OCI-LY1 (cell line): ENCODE measurements at regions not wholly inside any gene's neighbourhood (a gene's known extent, or its start where the extent isn't known, plus 50 kb on each side); places are given as distances from the start of the nearest gene placed in this dataset.

Experiments used
- H2AFZ ChIP-seq: fragments of 200-600 bp; sonication (generic), shearing (Covaris generic); 2 replicates; pipeline ENCODE4 v1.6.0; 2014; ENCODE audit warnings: antibody characterized with exemption, mild to moderate bottlenecking, low read length
- H3F3A ChIP-seq: fragments of 200-600 bp; sonication (generic), shearing (Covaris generic); 2 replicates; pipeline ENCODE4 v1.6.0; 2014; ENCODE audit warnings: mild to moderate bottlenecking, antibody characterized with exemption, low read length, moderate library complexity; ENCODE audit not compliant: insufficient read depth
- H3K27ac ChIP-seq: fragments of 200-600 bp; sonication (generic); 2 replicates; pipeline ENCODE4 v1.5.1; 2014; ENCODE audit warnings: low read length, mixed run types, mild to moderate bottlenecking, low read depth; ENCODE audit not compliant: poor library complexity, severe bottlenecking
- H3K27me3 ChIP-seq: fragments of 200-600 bp; sonication (generic); 2 replicates; pipeline ENCODE4 v1.6.0; 2014; ENCODE audit warnings: antibody characterized with exemption, mild to moderate bottlenecking, low read length, moderate library complexity; ENCODE audit not compliant: insufficient read depth
- H3K36me3 ChIP-seq: fragments of 200-600 bp; sonication (generic); 2 replicates; pipeline ENCODE4 v1.6.1; 2014; ENCODE audit warnings: mild to moderate bottlenecking, antibody characterized with exemption, low read length, moderate library complexity, mixed read lengths; ENCODE audit not compliant: insufficient read depth
- H3K4me1 ChIP-seq: fragments of 200-600 bp; sonication (generic); 2 replicates; pipeline ENCODE4 v1.5.1; 2014; ENCODE audit warnings: mild to moderate bottlenecking, low read length, moderate library complexity; ENCODE audit not compliant: insufficient read depth, severe bottlenecking
- H3K4me2 ChIP-seq: fragments of 200-600 bp; sonication (generic), shearing (Covaris generic); 2 replicates; pipeline ENCODE4 v1.6.1; 2014; ENCODE audit warnings: low read length
- H3K4me3 ChIP-seq: fragments of 200-600 bp; sonication (generic); 2 replicates; pipeline ENCODE4 v1.5.1; 2014; ENCODE audit warnings: low read length, low read depth, mild to moderate bottlenecking, mixed read lengths; ENCODE audit not compliant: poor library complexity, severe bottlenecking
- H3K79me2 ChIP-seq: fragments of 200-600 bp; shearing (Covaris generic); 2 replicates; pipeline ENCODE4 v1.6.1; 2016; ENCODE audit warnings: mixed run types, low read length, mixed read lengths; ENCODE audit not compliant: insufficient read depth
- H3K9ac ChIP-seq: fragments of 200-600 bp; sonication (generic), shearing (Covaris generic); 2 replicates; pipeline ENCODE4 v1.6.1; 2014; ENCODE audit warnings: mild to moderate bottlenecking, low read length, mixed read lengths
- H3K9me2 ChIP-seq: fragments of 200-600 bp; sonication (generic), shearing (Covaris generic); 2 replicates; pipeline ENCODE4 v1.6.1; 2014; ENCODE audit warnings: low read depth, mild to moderate bottlenecking, low read length, mixed read lengths
- H3K9me3 ChIP-seq: fragments of 200-600 bp; shearing (Covaris generic); 2 replicates; pipeline ENCODE4 v1.6.1; 2014; ENCODE audit warnings: low read length, mixed read lengths
- H4K20me1 ChIP-seq: fragments of 200-600 bp; sonication (generic), shearing (Covaris generic); 2 replicates; pipeline ENCODE4 v1.6.0; 2016; ENCODE audit warnings: mild to moderate bottlenecking, low read length; ENCODE audit not compliant: insufficient read depth
- EZH2 ChIP-seq: fragments of 200-600 bp; sonication (generic), shearing (Covaris generic); IDR thresholded peaks from 2 replicates; pipeline ENCODE4 v1.8.0; 2017; ENCODE audit warnings: borderline replicate concordance, mixed run types, mild to moderate bottlenecking, antibody characterized with exemption, low read length, moderate library complexity, mixed read lengths
- TF ChIP-seq, protein P1 (sequence below): fragments of 200-600 bp; sonication (generic), shearing (Covaris generic); IDR thresholded peaks from 2 replicates; pipeline ENCODE4 v1.5.1; 2017; ENCODE audit warnings: mild to moderate bottlenecking, antibody characterized with exemption, low read length, moderate library complexity, mixed read lengths

DNA sequence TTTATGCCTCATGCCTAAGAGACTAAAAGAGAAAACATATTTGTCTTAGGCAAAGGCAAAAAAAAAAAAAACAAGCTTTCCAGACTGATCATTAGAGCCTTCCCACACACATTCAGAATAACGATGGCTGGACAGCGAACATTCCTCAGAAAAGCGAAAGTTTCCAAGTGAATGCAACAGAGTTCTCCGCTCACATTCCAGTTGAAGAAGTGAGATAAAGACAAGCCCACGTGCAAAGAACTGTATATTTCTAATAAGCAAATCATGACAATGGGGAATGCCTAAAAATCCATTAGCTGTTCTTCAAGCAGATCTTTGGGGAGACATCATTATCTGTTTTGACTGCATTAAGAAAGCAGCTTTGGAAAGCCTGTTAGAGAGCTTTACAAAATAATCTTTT lies 347.9 kb downstream of the METTL4 start:
- H3K9me3 ChIP-seq, result no peaks in the 10 kb centered on the region
- H4K20me1 ChIP-seq, result no peaks in the 10 kb centered on the region
- H3K27ac ChIP-seq, result no peak overlapping the region
- H3F3A ChIP-seq, result no peaks in the 10 kb centered on the region
- no peak overlapping the region for H3K4me3 ChIP-seq
- H3K4me2 ChIP-seq, result no peak overlapping the region
- H2AFZ ChIP-seq, result no peak overlapping the region
- H3K9me2 ChIP-seq, result no peaks in the 10 kb centered on the region
- no peaks in the 10 kb centered on the region for H3K36me3 ChIP-seq
- no peaks in the 10 kb centered on the region for H3K27me3 ChIP-seq
- no peak overlapping the region for H3K9ac ChIP-seq
- TF ChIP-seq, protein P1, sequence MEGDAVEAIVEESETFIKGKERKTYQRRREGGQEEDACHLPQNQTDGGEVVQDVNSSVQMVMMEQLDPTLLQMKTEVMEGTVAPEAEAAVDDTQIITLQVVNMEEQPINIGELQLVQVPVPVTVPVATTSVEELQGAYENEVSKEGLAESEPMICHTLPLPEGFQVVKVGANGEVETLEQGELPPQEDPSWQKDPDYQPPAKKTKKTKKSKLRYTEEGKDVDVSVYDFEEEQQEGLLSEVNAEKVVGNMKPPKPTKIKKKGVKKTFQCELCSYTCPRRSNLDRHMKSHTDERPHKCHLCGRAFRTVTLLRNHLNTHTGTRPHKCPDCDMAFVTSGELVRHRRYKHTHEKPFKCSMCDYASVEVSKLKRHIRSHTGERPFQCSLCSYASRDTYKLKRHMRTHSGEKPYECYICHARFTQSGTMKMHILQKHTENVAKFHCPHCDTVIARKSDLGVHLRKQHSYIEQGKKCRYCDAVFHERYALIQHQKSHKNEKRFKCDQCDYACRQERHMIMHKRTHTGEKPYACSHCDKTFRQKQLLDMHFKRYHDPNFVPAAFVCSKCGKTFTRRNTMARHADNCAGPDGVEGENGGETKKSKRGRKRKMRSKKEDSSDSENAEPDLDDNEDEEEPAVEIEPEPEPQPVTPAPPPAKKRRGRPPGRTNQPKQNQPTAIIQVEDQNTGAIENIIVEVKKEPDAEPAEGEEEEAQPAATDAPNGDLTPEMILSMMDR, result no peak
- no peak for TF ChIP-seq EZH2
- H3K79me2 ChIP-seq, result no peaks in the 10 kb centered on the region
- no peaks in the 10 kb centered on the region for H3K4me1 ChIP-seq

DNA sequence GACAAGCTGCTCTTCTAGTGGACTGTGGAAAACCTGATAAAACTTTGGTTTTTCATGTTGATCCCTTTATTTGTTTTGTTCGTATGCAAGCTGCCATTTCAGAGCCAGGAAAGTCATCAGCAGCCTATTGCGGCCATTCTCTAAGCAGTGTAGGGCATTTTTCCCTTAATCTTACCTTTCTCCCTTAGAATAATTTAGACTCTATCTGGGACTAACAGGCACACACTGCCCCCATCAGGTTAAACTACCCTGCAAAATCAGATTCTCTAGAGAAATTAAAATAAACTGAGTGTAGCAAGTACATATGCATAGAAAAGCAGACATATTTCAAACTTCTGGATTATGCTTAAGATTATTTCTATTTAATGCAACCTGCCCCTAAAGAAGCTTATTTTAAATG lies 347.5 kb downstream of the METTL4 start:
- H3K27me3 ChIP-seq, result no peaks in the 10 kb centered on the region
- no peaks in the 10 kb centered on the region for H3K9me3 ChIP-seq
- no peaks in the 10 kb centered on the region for H3K4me1 ChIP-seq
- no peak overlapping the region for H3K27ac ChIP-seq
- no peaks in the 10 kb centered on the region for H3F3A ChIP-seq
- no peaks in the 10 kb centered on the region for H3K9me2 ChIP-seq
- no peak overlapping the region for H3K9ac ChIP-seq
- TF ChIP-seq, protein P1, result peak; percentile 39; the same call in 1 of the 2 replicates
- TF ChIP-seq EZH2, result no peak
- no peak overlapping the region for H3K4me3 ChIP-seq
- no peak overlapping the region for H2AFZ ChIP-seq
- H3K4me2 ChIP-seq, result no peak overlapping the region
- no peaks in the 10 kb centered on the region for H3K36me3 ChIP-seq
- no peaks in the 10 kb centered on the region for H3K79me2 ChIP-seq
- no peaks in the 10 kb centered on the region for H4K20me1 ChIP-seq

DNA sequence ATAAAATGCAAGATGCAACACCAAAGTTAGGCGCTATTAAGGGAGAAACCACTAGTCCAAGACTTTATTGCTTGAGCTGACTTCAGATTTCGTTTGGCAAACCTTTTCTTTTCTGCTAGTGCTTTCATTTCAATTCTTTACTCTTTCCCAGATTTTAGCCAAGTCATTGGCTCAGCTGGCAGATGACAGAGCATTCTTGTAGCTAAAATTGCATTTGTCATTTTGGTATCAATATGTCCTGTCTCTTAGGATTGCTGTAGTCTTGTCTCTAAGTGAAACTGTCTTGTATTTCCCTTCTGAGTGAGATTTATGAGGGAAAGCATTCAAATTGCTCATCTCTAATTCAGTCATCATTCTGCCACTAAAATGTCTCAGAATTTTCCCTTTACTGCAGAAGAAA lies 335.1 kb downstream of the METTL4 start:
- Histone ChIP-seq H3K79me2 (no peaks in the 10 kb centered on the region), H3F3A (no peaks in the 10 kb centered on the region), H3K4me3 (no peak overlapping the region), H3K9me3 (no peaks in the 10 kb centered on the region), H3K9ac (no peak overlapping the region), H3K36me3 (no peaks in the 10 kb centered on the region), H3K4me2 (no peak overlapping the region), H3K27me3 (no peaks in the 10 kb centered on the region), H3K27ac (no peak overlapping the region), H4K20me1 (no peaks in the 10 kb centered on the region), H2AFZ (no peak overlapping the region), H3K9me2 (no peaks in the 10 kb centered on the region), H3K4me1 (no peaks in the 10 kb centered on the region)
- no peak for TF ChIP-seq EZH2
- TF ChIP-seq, protein P1, result no peak
